ENCODE measurements at regions not wholly inside any gene's neighbourhood (a gene's known extent, or its start where the extent isn't known, plus 50 kb on each side); places are given as distances from the start of the nearest gene placed in this dataset.

GRCh38 chr10:46175296-46175695, 111.5 kb upstream of the ANTXRL start:
- no peak for TF ChIP-seq CTCF (conservative IDR thresholded peaks at IDR 0.05; ENCODE audit: low read depth, low read length)
- TF ChIP-seq EZH2 (IDR thresholded peaks at IDR 0.05; ENCODE audit: borderline replicate concordance, low read depth, low read length, poor library complexity, severe bottlenecking), result no peak

Data from A673 (cell line).